CD4-positive, alpha-beta T cell (primary cell): ENCODE measurements at regions not wholly inside any gene's neighbourhood (a gene's known extent, or its start where the extent isn't known, plus 50 kb on each side); places are given as distances from the start of the nearest gene placed in this dataset.

Source experiments
- ATAC-seq: fragments of 200-7000 bp; cut with Tn5 transposase; one replicate; pipeline ENCODE4 v1.10.0; 2022; ENCODE audit warnings: mild to moderate bottlenecking; ENCODE audit not compliant: poor library complexity
- CTCF ChIA-PET: fragments of 350-600 bp; sonication (Branson Sonifier 250); formaldehyde crosslinking; loops from one replicate; lab custom pipeline; 2021; ENCODE audit warnings: antibody characterized with exemption, inconsistent platforms; lab: Charles Lee
- POLR2A ChIA-PET: fragments of 350-600 bp; sonication (Branson Sonifier 250); formaldehyde crosslinking; loops from one replicate; lab custom pipeline; 2021; ENCODE audit warnings: antibody characterized with exemption, inconsistent platforms; lab: Charles Lee
- DNase-seq, 14 experiments: peaks; one replicate each; pipeline ENCODE4 v3.0.0-alpha.2; 2013 to 2020; ENCODE audit warnings: mixed read lengths in 2 of 14
- H3K27ac ChIP-seq, 2 donors: one replicate each; pipeline versions ENCODE4 v1.5.1 to v1.7.0; 2013; ENCODE audit warnings: low read length in 2 of 2, low read depth in 1 of 2, mild to moderate bottlenecking in 1 of 2
- H3K27me3 ChIP-seq, 2 experiments: 1 replicate in 1 of 2; 2 replicates in 1 of 2; pipeline versions ENCODE4 v1.6.1 to v1.7.0; 2013; ENCODE audit warnings: low read length in 2 of 2, control low read depth in 1 of 2, mild to moderate bottlenecking in 1 of 2, moderate library complexity in 1 of 2; ENCODE audit not compliant: insufficient read depth in 2 of 2, control insufficient read depth in 1 of 2
- H3K36me3 ChIP-seq: one replicate; pipeline ENCODE4 v1.6.1; 2013; ENCODE audit warnings: low read length, control low read depth; ENCODE audit not compliant: insufficient read depth
- H3K4me1 ChIP-seq: one replicate; pipeline ENCODE4 v1.6.1; 2013; ENCODE audit warnings: low read length, control low read depth; ENCODE audit not compliant: insufficient read depth
- H3K4me3 ChIP-seq: one replicate; pipeline ENCODE4 v1.5.1; 2013; ENCODE audit warnings: mild to moderate bottlenecking, low read length, moderate library complexity
- H3K9me3 ChIP-seq, 2 experiments: 1 replicate in 1 of 2; 2 replicates in 1 of 2; pipeline versions ENCODE4 v1.6.1 to v1.7.0; 2013; ENCODE audit warnings: low read length in 2 of 2, mild to moderate bottlenecking in 2 of 2, control low read depth in 1 of 2, moderate library complexity in 1 of 2; ENCODE audit not compliant: control insufficient read depth in 1 of 2, insufficient read depth in 1 of 2
- H3K27ac Mint-ChIP-seq: one replicate; pipeline ENCODE4 v1.8.0; 2020; ENCODE audit warnings: mixed read lengths
- H3K27me3 Mint-ChIP-seq: one replicate; pipeline ENCODE4 v1.8.0; 2021; ENCODE audit warnings: mixed read lengths
- H3K36me3 Mint-ChIP-seq: one replicate; pipeline ENCODE4 v1.8.0; 2021; ENCODE audit warnings: low read depth, mixed read lengths
- H3K4me1 Mint-ChIP-seq: one replicate; pipeline ENCODE4 v1.8.0; 2021; ENCODE audit warnings: low read depth, mixed read lengths
- H3K4me3 Mint-ChIP-seq: one replicate; pipeline ENCODE4 v1.8.0; 2020; ENCODE audit warnings: mild to moderate bottlenecking, mixed read lengths
- H3K9me3 Mint-ChIP-seq: one replicate; pipeline ENCODE4 v1.8.0; 2020; ENCODE audit warnings: mixed read lengths
- intact Hi-C, 2 experiments: fragments of 100-400 bp; cut with DNase I in 1 of 2; cut with micrococcal nuclease in 1 of 2; formaldehyde crosslinking; loops; one replicate each; pipeline versions ENCODE4 v1.15.1 to v1.9.0; 2023 to 2025; cut with DNase I, micrococcal nuclease
- TF ChIP-seq, protein P1 (sequence below): fragments of 200-600 bp; IDR thresholded peaks from one replicate; pipeline ENCODE4 v1.8.0; 2022; ENCODE audit warnings: antibody characterized with exemption, mild to moderate bottlenecking

DNA sequence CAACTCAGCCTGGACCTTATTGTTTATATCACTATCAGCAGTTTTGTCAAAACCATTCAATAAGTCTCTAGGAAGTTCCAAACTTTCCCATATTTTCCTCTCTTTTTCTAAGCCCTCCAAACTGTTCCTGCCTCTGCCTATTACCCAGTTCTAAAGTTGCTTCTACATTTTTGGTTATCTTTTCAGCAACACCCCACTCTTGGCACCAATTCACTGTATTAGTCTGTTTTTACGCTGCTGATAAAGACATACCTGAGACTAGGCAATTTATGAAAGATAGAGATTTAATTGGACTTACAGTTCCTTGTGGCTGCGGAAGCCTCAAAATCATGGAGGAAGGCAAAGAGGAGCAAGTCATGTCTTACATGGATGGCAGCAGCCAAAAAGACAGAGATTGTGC is 744.4 kb upstream of the ADAMTS16 start:
- DNase-seq, result no peak
- Histone ChIP-seq H3K27me3 (no peaks in the 10 kb centered on the region), H3K36me3 (no peaks in the 10 kb centered on the region), H3K9me3 (peaks cover 5 to 8% of the 10 kb centered on the region in 2 experiments), H3K4me3 (no peak overlapping the region), H3K4me1 (no peaks in the 10 kb centered on the region), H3K27ac (no peak overlapping the region)
- no peaks in the 10 kb centered on the region for H3K27me3 Mint-ChIP-seq
- H3K4me1 Mint-ChIP-seq, result no peaks in the 10 kb centered on the region
- H3K36me3 Mint-ChIP-seq, result no peaks in the 10 kb centered on the region
- intact Hi-C loops, result no loop called here
- H3K4me3 Mint-ChIP-seq, result no peak overlapping the region
- CTCF ChIA-PET, result no interaction called here
- TF ChIP-seq, protein P1, sequence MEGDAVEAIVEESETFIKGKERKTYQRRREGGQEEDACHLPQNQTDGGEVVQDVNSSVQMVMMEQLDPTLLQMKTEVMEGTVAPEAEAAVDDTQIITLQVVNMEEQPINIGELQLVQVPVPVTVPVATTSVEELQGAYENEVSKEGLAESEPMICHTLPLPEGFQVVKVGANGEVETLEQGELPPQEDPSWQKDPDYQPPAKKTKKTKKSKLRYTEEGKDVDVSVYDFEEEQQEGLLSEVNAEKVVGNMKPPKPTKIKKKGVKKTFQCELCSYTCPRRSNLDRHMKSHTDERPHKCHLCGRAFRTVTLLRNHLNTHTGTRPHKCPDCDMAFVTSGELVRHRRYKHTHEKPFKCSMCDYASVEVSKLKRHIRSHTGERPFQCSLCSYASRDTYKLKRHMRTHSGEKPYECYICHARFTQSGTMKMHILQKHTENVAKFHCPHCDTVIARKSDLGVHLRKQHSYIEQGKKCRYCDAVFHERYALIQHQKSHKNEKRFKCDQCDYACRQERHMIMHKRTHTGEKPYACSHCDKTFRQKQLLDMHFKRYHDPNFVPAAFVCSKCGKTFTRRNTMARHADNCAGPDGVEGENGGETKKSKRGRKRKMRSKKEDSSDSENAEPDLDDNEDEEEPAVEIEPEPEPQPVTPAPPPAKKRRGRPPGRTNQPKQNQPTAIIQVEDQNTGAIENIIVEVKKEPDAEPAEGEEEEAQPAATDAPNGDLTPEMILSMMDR, result no peak
- H3K9me3 Mint-ChIP-seq, result peaks cover 16% of the 10 kb centered on the region
- ATAC-seq, result no peak
- no peak overlapping the region for H3K27ac Mint-ChIP-seq
- POLR2A ChIA-PET, result no interaction called here

GRCh38 chr5:4405614-4406219 is 734.4 kb upstream of the ADAMTS16 start:
- Mint-ChIP-seq H3K27ac (no peak overlapping the region), H3K36me3 (no peaks in the 10 kb centered on the region), H3K9me3 (peaks cover 14% of the 10 kb centered on the region), H3K27me3 (no peaks in the 10 kb centered on the region), H3K4me3 (no peak overlapping the region), H3K4me1 (no peaks in the 10 kb centered on the region)
- TF ChIP-seq, protein P1, result no peak
- Histone ChIP-seq H3K4me1 (no peaks in the 10 kb centered on the region), H3K9me3 (peaks cover 0 to 22% of the 10 kb centered on the region in 2 experiments), H3K27ac (no peak overlapping the region), H3K27me3 (no peaks in the 10 kb centered on the region), H3K4me3 (no peak overlapping the region), H3K36me3 (no peaks in the 10 kb centered on the region)
- POLR2A ChIA-PET, result no interaction called here
- ATAC-seq (no peak), DNase-seq (no peak)
- CTCF ChIA-PET, result no interaction called here
- intact Hi-C loops, result no loop called here

GRCh38 chr5:4410151-4410550 is 730.0 kb upstream of the ADAMTS16 start:
- H3K4me1 Mint-ChIP-seq, result no peaks in the 10 kb centered on the region
- Histone ChIP-seq H3K36me3 (no peaks in the 10 kb centered on the region), H3K4me3 (no peak overlapping the region), H3K9me3 (peaks cover 0 to 30% of the 10 kb centered on the region in 2 experiments), H3K27ac (no peak overlapping the region), H3K27me3 (no peaks in the 10 kb centered on the region), H3K4me1 (no peaks in the 10 kb centered on the region)
- TF ChIP-seq, protein P1, result no peak
- ChIA-PET CTCF (interaction anchor here (1.3 kb wide), 1 partner anchor 9 kb away, joined by 3 read pairs; no protein-coding TSS in a partner anchor), POLR2A (no interaction called here)
- no peak overlapping the region for H3K27ac Mint-ChIP-seq
- no peaks in the 10 kb centered on the region for H3K27me3 Mint-ChIP-seq
- DNase-seq (no peak), ATAC-seq (no peak)
- no peaks in the 10 kb centered on the region for H3K36me3 Mint-ChIP-seq
- H3K9me3 Mint-ChIP-seq, result peaks cover 4% of the 10 kb centered on the region
- intact Hi-C loops, result no loop called here
- no peak overlapping the region for H3K4me3 Mint-ChIP-seq
